ENCODE measurements at regions not wholly inside any gene's neighbourhood (a gene's known extent, or its start where the extent isn't known, plus 50 kb on each side); places are given as distances from the start of the nearest gene placed in this dataset.
"Not testable (repeated sequence)": the region's sequence is repeated elsewhere in the genome, so short reads cannot be mapped to it uniquely, and the experiment has no call there.

DNA sequence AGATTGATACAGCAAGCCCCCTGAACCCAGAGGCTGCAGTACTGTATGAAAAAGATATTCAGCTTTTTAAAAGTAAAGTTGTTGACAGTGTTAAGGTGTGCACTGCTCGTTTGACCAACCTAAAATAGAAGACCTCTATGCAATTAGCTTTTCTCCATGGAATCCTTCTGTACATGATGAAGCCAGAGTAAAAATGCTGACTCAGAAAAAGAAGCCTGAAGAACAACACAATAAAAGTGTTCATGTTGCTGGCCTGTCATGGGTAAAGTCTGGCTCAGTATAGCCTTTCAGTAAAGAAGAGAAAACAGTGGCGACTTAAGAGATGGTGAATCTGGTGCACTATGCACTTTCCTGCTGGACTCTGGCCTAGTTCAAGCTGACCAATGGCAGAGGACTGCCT, 473.8 kb downstream of the CDH10 start:
- H3K9me3 ChIP-seq; CTCF ChIA-PET; DNase-seq (ENCODE audit: low read depth in 1 of 2, low spot score in 1 of 2); H3K4me2 ChIP-seq; H3K27ac ChIP-seq; FAIRE-seq; H3K4me3 ChIP-seq; ATAC-seq; H3K4me1 ChIP-seq; POLR2A ChIA-PET: not testable (repeated sequence)
- WGBS (ENCODE audit: missing lambda C conversion rate), result 13% methylated on average over 2 of the region's 2 CpGs
- TF ChIP-seq MAFK (IDR thresholded peaks at IDR 0.05; ENCODE audit: partially characterized antibody), result peak; percentile 89

- 17% methylated on average over 4 of the region's 4 CpGs for WGBS (ENCODE audit: missing lambda C conversion rate)
- ATAC-seq (no peak), FAIRE-seq (no peak), DNase-seq (ENCODE audit: low read depth in 1 of 2, low spot score in 1 of 2) (no peak)
- no peak for TF ChIP-seq TP53 (CRISPR knock-in tag; IDR thresholded peaks at IDR 0.05)
- TF ChIP-seq, protein P1, sequence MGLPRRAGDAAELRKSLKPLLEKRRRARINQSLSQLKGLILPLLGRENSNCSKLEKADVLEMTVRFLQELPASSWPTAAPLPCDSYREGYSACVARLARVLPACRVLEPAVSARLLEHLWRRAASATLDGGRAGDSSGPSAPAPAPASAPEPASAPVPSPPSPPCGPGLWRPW (IDR thresholded peaks at IDR 0.05), result no peak
- no peak for TF ChIP-seq E2F6 (IDR thresholded peaks at IDR 0.05; ENCODE audit: borderline replicate concordance, low read depth)
- no peak for TF ChIP-seq JUNB (IDR thresholded peaks at IDR 0.05)
- TF ChIP-seq CBX2 (IDR thresholded peaks at IDR 0.05; ENCODE audit: borderline replicate concordance, low read depth), result no peak
- no peak for TF ChIP-seq MYC (IDR thresholded peaks at IDR 0.05; ENCODE audit: borderline replicate concordance, low read length)
- TF ChIP-seq SREBF2 (IDR thresholded peaks at IDR 0.05), result no peak
- no peak for TF ChIP-seq HMGXB4 (CRISPR knock-in tag; IDR thresholded peaks at IDR 0.05; ENCODE audit: borderline replicate concordance)
- TF ChIP-seq ZNF302 (CRISPR knock-in tag; IDR thresholded peaks at IDR 0.05), result no peak
- no peak for TF ChIP-seq GATA3 (IDR thresholded peaks at IDR 0.05; ENCODE audit: borderline replicate concordance)
- TF ChIP-seq BCL3 (IDR thresholded peaks at IDR 0.05), result no peak
- TF ChIP-seq MAFK (IDR thresholded peaks at IDR 0.05; ENCODE audit: partially characterized antibody), result no peak
- no peak for TF ChIP-seq EHMT2 (IDR thresholded peaks at IDR 0.05; ENCODE audit: low read depth)
- TF ChIP-seq PHF8 (IDR thresholded peaks at IDR 0.05; ENCODE audit: borderline replicate concordance, low read depth), result no peak
- TF ChIP-seq FOXS1 (CRISPR knock-in tag; IDR thresholded peaks at IDR 0.05), result no peak
- TF ChIP-seq CBX8 (IDR thresholded peaks at IDR 0.05), result no peak
- TF ChIP-seq FOSB (CRISPR knock-in tag; IDR thresholded peaks at IDR 0.05), result no peak
- TF ChIP-seq HEYL (CRISPR knock-in tag; IDR thresholded peaks at IDR 0.05), result no peak
- no peak for TF ChIP-seq RFX5 (IDR thresholded peaks at IDR 0.05)
- H3K4me3 ChIP-seq, result no peak overlapping the region
- no peaks in the 10 kb centered on the region for H3K4me1 ChIP-seq
- ChIA-PET POLR2A (no interaction called here), CTCF (no interaction called here)
- H3K4me2 ChIP-seq, result no peak overlapping the region
- no peak overlapping the region for H3K27ac ChIP-seq
- H3K9me3 ChIP-seq, result no peaks in the 10 kb centered on the region
Observed at GRCh38 chr5:24177821-24178220, 467.0 kb downstream of the CDH10 start.

- no peaks in the 10 kb centered on the region for H3K4me1 ChIP-seq
- H3K4me3 ChIP-seq, result no peak overlapping the region
- FAIRE-seq (no peak), DNase-seq (ENCODE audit: low read depth in 1 of 2, low spot score in 1 of 2) (no peak), ATAC-seq (no peak)
- H3K27ac ChIP-seq, result no peak overlapping the region
- H3K9me3 ChIP-seq, result no peaks in the 10 kb centered on the region
- 41% methylated on average over 2 of the region's 2 CpGs for WGBS (ENCODE audit: missing lambda C conversion rate)
- H3K4me2 ChIP-seq, result no peak overlapping the region
- ChIA-PET CTCF (no interaction called here), POLR2A (no interaction called here)
- no peak for TF ChIP-seq NPAS2 (CRISPR knock-in tag; IDR thresholded peaks at IDR 0.05; ENCODE audit: borderline replicate concordance)
- TF ChIP-seq JUN (IDR thresholded peaks at IDR 0.05), result no peak
- TF ChIP-seq, protein P2, sequence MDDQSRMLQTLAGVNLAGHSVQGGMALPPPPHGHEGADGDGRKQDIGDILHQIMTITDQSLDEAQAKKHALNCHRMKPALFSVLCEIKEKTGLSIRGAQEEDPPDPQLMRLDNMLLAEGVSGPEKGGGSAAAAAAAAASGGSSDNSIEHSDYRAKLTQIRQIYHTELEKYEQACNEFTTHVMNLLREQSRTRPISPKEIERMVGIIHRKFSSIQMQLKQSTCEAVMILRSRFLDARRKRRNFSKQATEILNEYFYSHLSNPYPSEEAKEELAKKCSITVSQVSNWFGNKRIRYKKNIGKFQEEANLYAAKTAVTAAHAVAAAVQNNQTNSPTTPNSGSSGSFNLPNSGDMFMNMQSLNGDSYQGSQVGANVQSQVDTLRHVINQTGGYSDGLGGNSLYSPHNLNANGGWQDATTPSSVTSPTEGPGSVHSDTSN (IDR thresholded peaks at IDR 0.05), result no peak
- no peak for TF ChIP-seq RARB (CRISPR knock-in tag; IDR thresholded peaks at IDR 0.05)
- TF ChIP-seq, protein P3, sequence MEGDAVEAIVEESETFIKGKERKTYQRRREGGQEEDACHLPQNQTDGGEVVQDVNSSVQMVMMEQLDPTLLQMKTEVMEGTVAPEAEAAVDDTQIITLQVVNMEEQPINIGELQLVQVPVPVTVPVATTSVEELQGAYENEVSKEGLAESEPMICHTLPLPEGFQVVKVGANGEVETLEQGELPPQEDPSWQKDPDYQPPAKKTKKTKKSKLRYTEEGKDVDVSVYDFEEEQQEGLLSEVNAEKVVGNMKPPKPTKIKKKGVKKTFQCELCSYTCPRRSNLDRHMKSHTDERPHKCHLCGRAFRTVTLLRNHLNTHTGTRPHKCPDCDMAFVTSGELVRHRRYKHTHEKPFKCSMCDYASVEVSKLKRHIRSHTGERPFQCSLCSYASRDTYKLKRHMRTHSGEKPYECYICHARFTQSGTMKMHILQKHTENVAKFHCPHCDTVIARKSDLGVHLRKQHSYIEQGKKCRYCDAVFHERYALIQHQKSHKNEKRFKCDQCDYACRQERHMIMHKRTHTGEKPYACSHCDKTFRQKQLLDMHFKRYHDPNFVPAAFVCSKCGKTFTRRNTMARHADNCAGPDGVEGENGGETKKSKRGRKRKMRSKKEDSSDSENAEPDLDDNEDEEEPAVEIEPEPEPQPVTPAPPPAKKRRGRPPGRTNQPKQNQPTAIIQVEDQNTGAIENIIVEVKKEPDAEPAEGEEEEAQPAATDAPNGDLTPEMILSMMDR (IDR thresholded peaks at IDR 0.05), result no peak
- no peak for TF ChIP-seq NR3C1 (IDR thresholded peaks at IDR 0.05)
- TF ChIP-seq HOXA7 (CRISPR knock-in tag; IDR thresholded peaks at IDR 0.05), result no peak
- TF ChIP-seq HOXB5 (CRISPR knock-in tag; IDR thresholded peaks at IDR 0.05), result no peak
- TF ChIP-seq RCOR1 (IDR thresholded peaks at IDR 0.05; ENCODE audit: low read depth, low read length), result no peak
- no peak for TF ChIP-seq CEBPB (IDR thresholded peaks at IDR 0.05)
- TF ChIP-seq, protein P4, sequence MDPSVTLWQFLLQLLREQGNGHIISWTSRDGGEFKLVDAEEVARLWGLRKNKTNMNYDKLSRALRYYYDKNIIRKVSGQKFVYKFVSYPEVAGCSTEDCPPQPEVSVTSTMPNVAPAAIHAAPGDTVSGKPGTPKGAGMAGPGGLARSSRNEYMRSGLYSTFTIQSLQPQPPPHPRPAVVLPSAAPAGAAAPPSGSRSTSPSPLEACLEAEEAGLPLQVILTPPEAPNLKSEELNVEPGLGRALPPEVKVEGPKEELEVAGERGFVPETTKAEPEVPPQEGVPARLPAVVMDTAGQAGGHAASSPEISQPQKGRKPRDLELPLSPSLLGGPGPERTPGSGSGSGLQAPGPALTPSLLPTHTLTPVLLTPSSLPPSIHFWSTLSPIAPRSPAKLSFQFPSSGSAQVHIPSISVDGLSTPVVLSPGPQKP (IDR thresholded peaks at IDR 0.05; ENCODE audit: low read depth, low read length), result no peak
- TF ChIP-seq GATA3 (IDR thresholded peaks at IDR 0.05; ENCODE audit: borderline replicate concordance), result no peak
Observed at GRCh38 chr5:24183981-24184380, 460.8 kb downstream of the CDH10 start.
